ENCODE measurements at regions not wholly inside any gene's neighbourhood (a gene's known extent, or its start where the extent isn't known, plus 50 kb on each side); places are given as distances from the start of the nearest gene placed in this dataset.

- peak; percentile 39 for DNase-seq (ENCODE audit: low read depth)
- no peak overlapping the region for H3K4me3 ChIP-seq (ENCODE audit: low read length)
- TF ChIP-seq, protein P1, sequence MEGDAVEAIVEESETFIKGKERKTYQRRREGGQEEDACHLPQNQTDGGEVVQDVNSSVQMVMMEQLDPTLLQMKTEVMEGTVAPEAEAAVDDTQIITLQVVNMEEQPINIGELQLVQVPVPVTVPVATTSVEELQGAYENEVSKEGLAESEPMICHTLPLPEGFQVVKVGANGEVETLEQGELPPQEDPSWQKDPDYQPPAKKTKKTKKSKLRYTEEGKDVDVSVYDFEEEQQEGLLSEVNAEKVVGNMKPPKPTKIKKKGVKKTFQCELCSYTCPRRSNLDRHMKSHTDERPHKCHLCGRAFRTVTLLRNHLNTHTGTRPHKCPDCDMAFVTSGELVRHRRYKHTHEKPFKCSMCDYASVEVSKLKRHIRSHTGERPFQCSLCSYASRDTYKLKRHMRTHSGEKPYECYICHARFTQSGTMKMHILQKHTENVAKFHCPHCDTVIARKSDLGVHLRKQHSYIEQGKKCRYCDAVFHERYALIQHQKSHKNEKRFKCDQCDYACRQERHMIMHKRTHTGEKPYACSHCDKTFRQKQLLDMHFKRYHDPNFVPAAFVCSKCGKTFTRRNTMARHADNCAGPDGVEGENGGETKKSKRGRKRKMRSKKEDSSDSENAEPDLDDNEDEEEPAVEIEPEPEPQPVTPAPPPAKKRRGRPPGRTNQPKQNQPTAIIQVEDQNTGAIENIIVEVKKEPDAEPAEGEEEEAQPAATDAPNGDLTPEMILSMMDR (conservative IDR thresholded peaks at IDR 0.05; ENCODE audit: low read length) = no peak
Observed at GRCh38 chr1:118306851-118307250, 121.8 kb upstream of the SPAG17 start.

DNA sequence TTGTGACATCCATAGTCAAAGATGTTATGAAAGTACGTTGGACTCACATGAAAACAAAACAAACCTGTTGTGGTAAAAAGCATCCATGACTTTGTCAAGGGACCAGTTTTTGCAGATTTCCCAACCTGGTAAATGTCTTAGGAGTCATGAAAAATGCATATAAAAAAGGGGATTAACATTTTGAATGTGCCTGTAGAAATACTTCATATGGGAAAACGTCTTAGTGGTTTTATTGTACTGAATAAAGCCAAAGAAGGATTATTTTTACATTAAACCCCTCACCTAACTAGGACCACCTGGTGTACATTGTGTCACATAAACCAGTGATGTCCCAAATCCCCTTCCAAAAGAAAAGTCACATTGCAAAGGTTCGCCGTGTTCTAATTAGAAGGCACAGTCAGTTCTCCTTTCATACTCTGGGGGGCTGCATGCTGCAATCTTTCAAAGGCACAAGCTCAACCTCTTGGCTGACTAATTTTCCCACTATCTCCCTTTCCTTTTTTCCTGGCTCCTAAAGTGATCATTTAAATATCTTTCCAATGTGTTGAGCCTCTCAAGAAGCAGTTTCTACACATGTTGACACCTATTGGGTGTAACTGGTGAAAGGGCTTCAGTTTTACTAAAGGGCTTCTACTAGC lies 119.8 kb upstream of the SPAG17 start:
- H3K4me3 ChIP-seq (ENCODE audit: low read length) = no peak overlapping the region
- TF ChIP-seq, protein P1 (conservative IDR thresholded peaks at IDR 0.05; ENCODE audit: low read length) = peak; percentile 57
- DNase-seq (ENCODE audit: low read depth) = no peak

DNA sequence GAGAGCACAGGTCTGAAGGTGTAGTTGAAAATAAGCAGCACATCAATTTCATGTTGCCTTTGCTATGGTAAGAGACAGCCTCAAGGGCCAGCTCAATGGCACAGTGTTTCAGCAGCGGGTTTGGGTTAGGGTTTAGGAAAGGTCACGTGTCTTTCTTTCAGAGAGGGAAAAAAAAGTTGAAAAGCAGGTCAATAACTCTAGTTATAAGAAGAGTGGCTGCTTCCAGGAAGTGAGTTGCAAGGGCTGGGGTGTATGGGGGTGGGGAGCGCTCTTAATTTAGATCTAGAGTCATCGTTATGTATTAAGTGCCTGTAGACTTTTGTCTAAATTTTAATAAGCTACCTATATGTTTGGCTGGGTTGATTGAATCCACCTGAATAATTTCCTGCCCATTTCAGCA lies 118.5 kb upstream of the SPAG17 start:
- TF ChIP-seq, protein P1 (conservative IDR thresholded peaks at IDR 0.05; ENCODE audit: low read length) = no peak
- DNase-seq (ENCODE audit: low read depth) = no peak
- no peak overlapping the region for H3K4me3 ChIP-seq (ENCODE audit: low read length)

DNA sequence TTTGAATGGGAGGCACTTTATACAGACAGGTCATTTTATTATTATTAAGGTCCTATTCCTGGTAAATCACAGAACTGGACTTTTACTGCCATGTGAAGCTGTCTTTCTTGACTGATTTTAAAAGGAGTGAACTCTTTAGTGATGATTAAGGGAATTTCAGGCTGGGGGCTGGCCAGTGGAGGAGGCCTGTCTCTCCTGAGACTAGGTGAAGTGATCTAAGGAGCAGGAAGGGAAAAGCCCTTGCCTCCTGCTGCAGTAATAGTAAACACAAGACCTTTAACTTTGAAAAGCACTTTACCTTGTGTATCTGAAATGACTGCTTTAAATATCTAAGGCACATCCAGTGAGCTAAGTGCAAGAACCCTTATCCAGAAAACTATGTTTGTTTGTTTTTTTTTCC lies 118.0 kb upstream of the SPAG17 start:
- no peak for DNase-seq (ENCODE audit: low read depth)
- H3K4me3 ChIP-seq (ENCODE audit: low read length) = no peak overlapping the region
- TF ChIP-seq, protein P1 (conservative IDR thresholded peaks at IDR 0.05; ENCODE audit: low read length) = no peak

- no peak overlapping the region for H3K4me3 ChIP-seq (ENCODE audit: low read length)
- TF ChIP-seq, protein P1 (conservative IDR thresholded peaks at IDR 0.05; ENCODE audit: low read length) = no peak
- DNase-seq (ENCODE audit: low read depth) = peak; percentile 33
Observed at GRCh38 chr1:118302145-118302544, 117.1 kb upstream of the SPAG17 start.

GRCh38 chr1:118300808-118301207 lies 115.8 kb upstream of the SPAG17 start:
- no peak for DNase-seq (ENCODE audit: low read depth)
- H3K4me3 ChIP-seq (ENCODE audit: low read length) = no peak overlapping the region
- TF ChIP-seq, protein P1 (conservative IDR thresholded peaks at IDR 0.05; ENCODE audit: low read length) = no peak

GRCh38 chr1:118298397-118298796 lies 113.4 kb upstream of the SPAG17 start:
- TF ChIP-seq, protein P1 (conservative IDR thresholded peaks at IDR 0.05; ENCODE audit: low read length) = no peak
- no peak for DNase-seq (ENCODE audit: low read depth)
- H3K4me3 ChIP-seq (ENCODE audit: low read length) = no peak overlapping the region

Data from AG10803 (cell line).